ENCODE measurements at regions not wholly inside any gene's neighbourhood (a gene's known extent, or its start where the extent isn't known, plus 50 kb on each side); places are given as distances from the start of the nearest gene placed in this dataset.

DNA sequence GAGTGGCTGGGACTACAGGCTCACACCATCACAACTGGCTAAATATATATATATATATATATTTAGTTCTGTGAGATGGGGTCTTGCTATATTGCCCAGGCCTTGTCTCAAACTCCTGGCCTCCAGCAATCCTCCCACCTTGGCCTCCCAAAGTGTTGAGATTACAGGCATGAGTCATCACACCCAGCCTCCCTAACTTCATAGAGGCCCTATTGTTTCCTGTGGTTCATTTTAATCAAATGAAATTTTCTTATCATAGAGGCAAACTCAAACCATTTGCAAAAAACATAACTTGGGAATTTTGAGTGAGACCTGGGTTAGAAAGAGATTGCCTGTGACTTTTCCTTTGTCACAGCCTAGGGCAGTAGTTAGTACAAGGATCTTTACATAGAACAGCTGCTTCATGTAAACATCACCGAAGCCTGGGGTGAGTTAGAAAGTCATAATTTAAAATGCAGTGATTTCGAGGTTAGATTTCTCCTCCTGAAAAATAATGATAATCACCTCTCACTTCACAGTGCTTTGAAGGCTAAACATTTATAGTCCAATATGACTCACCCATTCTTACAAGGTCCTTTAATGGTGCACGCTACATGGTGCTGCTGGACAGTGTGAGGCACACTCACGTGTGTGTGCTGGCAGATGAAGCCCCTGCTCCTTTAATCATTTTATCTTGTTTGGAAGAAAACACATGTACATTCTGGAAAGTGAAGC is 188.9 kb downstream of the RHOU start:
- H3K4me3 ChIP-seq (replicated peaks; ENCODE audit: low read depth, low read length): no peak overlapping the region
- DNase-seq (ENCODE audit: extremely low read depth, low read depth): no peak
- TF ChIP-seq, protein P1, sequence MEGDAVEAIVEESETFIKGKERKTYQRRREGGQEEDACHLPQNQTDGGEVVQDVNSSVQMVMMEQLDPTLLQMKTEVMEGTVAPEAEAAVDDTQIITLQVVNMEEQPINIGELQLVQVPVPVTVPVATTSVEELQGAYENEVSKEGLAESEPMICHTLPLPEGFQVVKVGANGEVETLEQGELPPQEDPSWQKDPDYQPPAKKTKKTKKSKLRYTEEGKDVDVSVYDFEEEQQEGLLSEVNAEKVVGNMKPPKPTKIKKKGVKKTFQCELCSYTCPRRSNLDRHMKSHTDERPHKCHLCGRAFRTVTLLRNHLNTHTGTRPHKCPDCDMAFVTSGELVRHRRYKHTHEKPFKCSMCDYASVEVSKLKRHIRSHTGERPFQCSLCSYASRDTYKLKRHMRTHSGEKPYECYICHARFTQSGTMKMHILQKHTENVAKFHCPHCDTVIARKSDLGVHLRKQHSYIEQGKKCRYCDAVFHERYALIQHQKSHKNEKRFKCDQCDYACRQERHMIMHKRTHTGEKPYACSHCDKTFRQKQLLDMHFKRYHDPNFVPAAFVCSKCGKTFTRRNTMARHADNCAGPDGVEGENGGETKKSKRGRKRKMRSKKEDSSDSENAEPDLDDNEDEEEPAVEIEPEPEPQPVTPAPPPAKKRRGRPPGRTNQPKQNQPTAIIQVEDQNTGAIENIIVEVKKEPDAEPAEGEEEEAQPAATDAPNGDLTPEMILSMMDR (IDR thresholded peaks at IDR 0.05; ENCODE audit: low read depth, low read length, missing control alignments): no peak

DNA sequence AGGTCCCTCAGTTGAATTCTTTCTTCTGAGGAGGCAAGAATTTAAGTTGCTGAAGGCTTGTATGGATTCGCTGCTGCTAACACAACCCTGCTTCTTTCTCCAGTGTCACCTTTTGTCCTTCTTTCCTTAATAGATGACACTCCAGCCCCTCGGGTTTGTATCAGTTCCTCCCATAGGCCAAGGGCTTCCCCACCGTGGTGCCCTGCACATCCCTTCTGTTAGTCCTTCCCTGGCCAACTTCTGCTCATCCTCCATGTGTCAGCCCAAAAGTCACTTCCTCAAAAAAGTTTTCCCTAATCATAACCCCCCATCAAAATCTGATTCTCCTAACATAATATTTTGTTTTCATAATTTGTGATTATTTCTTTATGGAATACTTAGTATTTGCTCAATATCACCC is 190.4 kb downstream of the RHOU start:
- no peak overlapping the region for H3K4me3 ChIP-seq (replicated peaks; ENCODE audit: low read depth, low read length)
- no peak for DNase-seq (ENCODE audit: extremely low read depth, low read depth)
- TF ChIP-seq, protein P1 (IDR thresholded peaks at IDR 0.05; ENCODE audit: low read depth, low read length, missing control alignments): no peak

DNA sequence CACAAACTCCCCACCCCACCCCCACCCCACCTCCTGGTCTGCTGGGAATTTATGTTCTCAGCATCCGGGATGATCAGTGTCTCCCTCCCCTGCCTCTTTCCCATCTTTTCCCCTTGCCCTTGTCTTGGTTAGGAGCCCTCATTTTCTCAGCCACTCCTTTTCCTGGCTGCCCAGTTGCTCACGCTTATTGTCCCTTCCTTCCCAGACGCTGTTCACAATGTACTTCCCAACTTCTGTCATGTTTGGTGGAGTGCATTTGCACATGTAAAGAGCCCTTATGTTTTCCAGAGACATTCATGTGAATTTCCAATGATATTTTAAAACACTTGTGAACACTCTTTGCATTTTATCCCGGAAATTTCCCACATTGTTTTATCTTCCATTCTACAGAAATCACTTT is 192.1 kb downstream of the RHOU start:
- TF ChIP-seq, protein P1 (IDR thresholded peaks at IDR 0.05; ENCODE audit: low read depth, low read length, missing control alignments): no peak
- H3K4me3 ChIP-seq (replicated peaks; ENCODE audit: low read depth, low read length): no peak overlapping the region
- no peak for DNase-seq (ENCODE audit: extremely low read depth, low read depth)

DNA sequence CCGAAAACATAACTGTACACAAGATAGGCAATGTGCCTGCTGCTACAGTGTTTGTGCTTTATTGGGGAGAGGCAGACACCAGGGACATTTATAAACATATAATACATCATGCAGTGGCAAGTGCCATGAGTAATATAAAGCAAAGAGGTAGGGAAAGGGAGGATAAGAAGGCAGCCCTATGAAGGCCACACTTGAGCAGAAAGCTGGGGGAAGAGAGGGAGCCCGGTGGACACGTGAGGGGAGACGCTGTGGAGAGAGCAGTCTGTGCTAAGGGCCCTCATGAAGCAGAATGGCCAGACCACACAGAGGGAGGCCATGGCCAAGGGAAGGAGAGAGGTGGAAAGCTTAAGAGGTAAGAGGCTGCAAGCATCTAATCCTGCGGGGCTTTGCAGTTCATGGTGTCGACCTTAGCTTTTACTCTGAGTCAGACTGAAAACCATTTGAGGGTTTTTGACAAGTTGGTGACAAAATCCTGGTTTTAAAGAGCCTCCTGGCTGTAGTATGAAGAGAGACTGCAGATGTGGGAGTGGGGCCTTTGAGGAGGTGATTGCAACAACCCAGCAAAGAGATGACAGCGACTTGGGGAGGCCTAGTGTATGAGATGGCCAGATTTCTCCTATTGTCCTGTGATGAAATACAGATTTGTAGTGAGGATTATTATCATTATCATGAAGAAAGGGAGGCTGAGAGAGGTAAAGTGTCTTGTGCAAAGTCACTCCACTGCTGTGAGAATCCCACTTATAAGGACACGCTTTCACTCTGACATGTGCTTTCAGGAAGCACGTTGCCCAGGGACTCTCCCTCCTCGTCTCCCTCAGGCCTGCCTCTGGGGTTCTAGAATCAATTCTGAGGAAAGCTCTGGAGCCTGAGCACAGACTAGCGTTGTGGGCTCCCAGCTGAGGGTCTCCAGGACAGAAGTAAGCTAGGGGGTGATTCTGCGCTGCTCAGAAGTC is 192.9 kb downstream of the RHOU start:
- DNase-seq (ENCODE audit: extremely low read depth, low read depth): no peak

DNA sequence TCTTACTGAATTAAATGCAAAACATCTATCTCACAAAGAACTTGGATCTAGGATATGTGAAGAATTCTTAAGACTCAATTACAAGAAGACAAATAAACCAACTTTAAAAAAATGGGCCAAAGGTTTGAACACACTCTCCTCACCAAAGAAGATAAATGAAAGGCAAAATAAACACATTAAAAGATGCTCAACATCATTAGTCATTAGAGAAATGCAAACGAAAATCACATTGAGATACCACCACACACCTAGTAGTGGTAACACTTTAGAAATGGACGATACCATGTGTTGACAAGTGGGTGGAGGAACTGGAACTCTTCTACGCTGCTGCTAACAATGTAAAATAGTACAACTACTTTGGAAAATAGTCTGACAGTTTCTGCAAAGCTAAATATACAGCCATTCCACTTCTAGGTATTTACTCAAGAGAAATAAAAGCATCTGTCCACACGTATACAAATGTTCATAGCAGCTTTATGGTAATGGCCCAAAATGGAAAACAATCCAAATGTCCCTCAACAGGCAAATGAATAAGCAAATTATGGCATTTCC is 194.3 kb downstream of the RHOU start:
- TF ChIP-seq, protein P1 (IDR thresholded peaks at IDR 0.05; ENCODE audit: low read depth, low read length, missing control alignments): no peak
- no peak for DNase-seq (ENCODE audit: extremely low read depth, low read depth)
- no peak overlapping the region for H3K4me3 ChIP-seq (replicated peaks; ENCODE audit: low read depth, low read length)

More for the DNA sequence above, 192.9 kb downstream of the RHOU start:
- TF ChIP-seq, protein P1 (IDR thresholded peaks at IDR 0.05; ENCODE audit: low read depth, low read length, missing control alignments): no peak
- H3K4me3 ChIP-seq (replicated peaks; ENCODE audit: low read depth, low read length): no peak overlapping the region

DNA sequence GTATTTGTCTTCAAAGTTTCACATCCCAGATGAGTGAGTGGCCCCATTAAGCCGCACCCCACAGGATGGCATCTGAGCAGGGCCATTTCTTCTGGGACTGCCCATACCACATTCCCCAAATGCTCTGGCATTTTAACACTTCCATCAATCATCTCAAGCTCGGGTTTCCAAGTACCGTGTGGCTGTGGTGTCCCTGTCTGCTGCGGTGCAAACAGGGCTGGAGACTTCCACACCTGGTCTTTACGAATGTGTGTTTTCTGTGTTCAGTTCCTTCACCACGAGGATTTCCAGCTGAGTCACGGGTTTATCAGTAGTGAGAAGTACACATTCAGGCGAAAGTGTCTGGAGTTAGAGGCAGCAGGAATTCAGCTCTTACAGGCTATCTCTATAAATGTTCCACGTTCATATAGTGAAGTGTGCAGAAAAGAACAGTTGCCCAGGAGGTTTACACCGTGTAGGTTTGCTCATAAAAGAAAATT is 195.2 kb downstream of the RHOU start:
- no peak overlapping the region for H3K4me3 ChIP-seq (replicated peaks; ENCODE audit: low read depth, low read length)
- DNase-seq (ENCODE audit: extremely low read depth, low read depth): no peak
- TF ChIP-seq, protein P1 (IDR thresholded peaks at IDR 0.05; ENCODE audit: low read depth, low read length, missing control alignments): no peak

Data from HFF-Myc (cell line).